GM19324 (cell line): ENCODE measurements at regions not wholly inside any gene's neighbourhood (a gene's known extent, or its start where the extent isn't known, plus 50 kb on each side); places are given as distances from the start of the nearest gene placed in this dataset.
A peak's percentile ranks its signal among the peaks of the same experiment; 100 is the strongest.

ENCODE experiments used
- ATAC-seq: cut with Tn5 transposase; IDR thresholded peaks from one replicate; pipeline ENCODE4 v1.9.1; 2021; ENCODE audit warnings: mild to moderate bottlenecking, moderate library complexity; ENCODE audit not compliant: unreplicated experiment, low FRiP score

GRCh38 chr15:70200511-70201424 lies 103.1 kb upstream of the TLE3 start:
- no peak for ATAC-seq

- no peak for ATAC-seq
Observed at GRCh38 chr15:70199540-70200410, 102.1 kb upstream of the TLE3 start.

- ATAC-seq: no peak
Observed at GRCh38 chr15:70199124-70199482, 101.4 kb upstream of the TLE3 start.

GRCh38 chr15:70198441-70199123 lies 100.9 kb upstream of the TLE3 start:
- ATAC-seq: no peak

GRCh38 chr15:70197945-70198361 lies 100.2 kb upstream of the TLE3 start:
- no peak for ATAC-seq

- no peak for ATAC-seq
Observed at GRCh38 chr15:70197318-70197944, 99.7 kb upstream of the TLE3 start.

- ATAC-seq: peak; percentile 55
Observed at GRCh38 chr15:70196372-70197316, 98.9 kb upstream of the TLE3 start.

- ATAC-seq: no peak
Observed at GRCh38 chr15:70195587-70196305, 98.0 kb upstream of the TLE3 start.

- no peak for ATAC-seq
Observed at GRCh38 chr15:70195171-70195570, 97.5 kb upstream of the TLE3 start.

GRCh38 chr15:70194266-70194665 lies 96.5 kb upstream of the TLE3 start:
- ATAC-seq: no peak

GRCh38 chr15:70193734-70194133 lies 96.0 kb upstream of the TLE3 start:
- no peak for ATAC-seq

- no peak for ATAC-seq
Observed at GRCh38 chr15:70192490-70192889, 94.8 kb upstream of the TLE3 start.

- ATAC-seq: no peak
Observed at GRCh38 chr15:70192041-70192440, 94.3 kb upstream of the TLE3 start.

- ATAC-seq: no peak
Observed at GRCh38 chr15:70190965-70191364, 93.2 kb upstream of the TLE3 start.

- ATAC-seq: no peak
Observed at GRCh38 chr15:70189826-70190695, 92.3 kb upstream of the TLE3 start.

GRCh38 chr15:70188286-70188685 lies 90.6 kb upstream of the TLE3 start:
- ATAC-seq: no peak

GRCh38 chr15:70187331-70187730 lies 89.6 kb upstream of the TLE3 start:
- no peak for ATAC-seq

- no peak for ATAC-seq
Observed at GRCh38 chr15:70186152-70186551, 88.4 kb upstream of the TLE3 start.
